Upper lobe of right lung (tissue), 1 donor: ENCODE measurements at regions not wholly inside any gene's neighbourhood (a gene's known extent, or its start where the extent isn't known, plus 50 kb on each side); places are given as distances from the start of the nearest gene placed in this dataset.

ENCODE experiments used
- ATAC-seq: fragments of 200-7000 bp; cut with Tn5 transposase; one replicate; pipeline ENCODE4 v1.9.1; 2020; ENCODE audit warnings: mild to moderate bottlenecking, moderate library complexity
- DNase-seq: peaks from one replicate; pipeline ENCODE4 v3.0.0-alpha.2; 2020
- H3K27ac ChIP-seq: fragments of 200-600 bp; one replicate; pipeline ENCODE4 v1.8.0; 2022
- H3K27me3 ChIP-seq: fragments of 200-600 bp; one replicate; pipeline ENCODE4 v1.8.0; 2022; ENCODE audit warnings: mild to moderate bottlenecking
- H3K36me3 ChIP-seq: fragments of 200-600 bp; one replicate; pipeline ENCODE4 v1.8.0; 2022
- H3K4me1 ChIP-seq: fragments of 200-600 bp; one replicate; pipeline ENCODE4 v1.8.0; 2022
- H3K4me3 ChIP-seq: fragments of 200-600 bp; one replicate; pipeline ENCODE4 v1.8.0; 2022; ENCODE audit warnings: mild to moderate bottlenecking
- H3K9me3 ChIP-seq: fragments of 200-600 bp; one replicate; pipeline ENCODE4 v1.8.0; 2022
- CTCF ChIP-seq: fragments of 200-600 bp; IDR thresholded peaks from one replicate; pipeline ENCODE4 v1.8.0; 2022; ENCODE audit warnings: antibody characterized with exemption
- intact Hi-C: fragments of 100-400 bp; cut with DNase I; formaldehyde crosslinking; loops from one replicate; pipeline ENCODE4 v1.11.0; 2022
- donor health status: DM: no; HTN: yes; CAD: no; lungs with severe emphysema.

- Histone ChIP-seq H3K4me1 (no peaks in the 10 kb centered on the region), H3K27ac (no peak overlapping the region), H3K27me3 (no peaks in the 10 kb centered on the region), H3K36me3 (no peaks in the 10 kb centered on the region), H3K4me3 (no peak overlapping the region), H3K9me3 (no peaks in the 10 kb centered on the region)
- DNase-seq: no peak
- no peak for TF ChIP-seq CTCF
- intact Hi-C loops: no loop called here
- no peak for ATAC-seq
Measured at GRCh38 chr5:17727098-17727497, 92.8 kb downstream of the TAF11L14 start.

- no peak for DNase-seq
- Histone ChIP-seq H3K27me3 (no peaks in the 10 kb centered on the region), H3K4me1 (no peaks in the 10 kb centered on the region), H3K9me3 (no peaks in the 10 kb centered on the region), H3K4me3 (no peak overlapping the region), H3K36me3 (no peaks in the 10 kb centered on the region), H3K27ac (no peak overlapping the region)
- no peak for ATAC-seq
- intact Hi-C loops: no loop called here
- no peak for TF ChIP-seq CTCF
Measured at GRCh38 chr5:17730421-17730820, 96.2 kb downstream of the TAF11L14 start.

GRCh38 chr5:17732351-17732923 lies 98.2 kb downstream of the TAF11L14 start:
- no peak for ATAC-seq

GRCh38 chr5:17734011-17734410 lies 99.8 kb downstream of the TAF11L14 start:
- Histone ChIP-seq H3K4me3 (no peak overlapping the region), H3K27ac (no peak overlapping the region), H3K9me3 (no peaks in the 10 kb centered on the region), H3K36me3 (no peaks in the 10 kb centered on the region), H3K4me1 (no peaks in the 10 kb centered on the region), H3K27me3 (no peaks in the 10 kb centered on the region)
- no peak for TF ChIP-seq CTCF
- no peak for ATAC-seq
- intact Hi-C loops: no loop called here
- DNase-seq: no peak

More at GRCh38 chr5:17732351-17732923, 98.2 kb downstream of the TAF11L14 start:
- H3K27ac ChIP-seq: no peak overlapping the region
- no peaks in the 10 kb centered on the region for H3K27me3 ChIP-seq
- no peak for DNase-seq
- no peak for TF ChIP-seq CTCF
- no peaks in the 10 kb centered on the region for H3K36me3 ChIP-seq
- no peaks in the 10 kb centered on the region for H3K4me1 ChIP-seq
- no peak overlapping the region for H3K4me3 ChIP-seq
- intact Hi-C loops: no loop called here
- no peaks in the 10 kb centered on the region for H3K9me3 ChIP-seq

GRCh38 chr5:17735761-17736160 lies 101.5 kb downstream of the TAF11L14 start:
- TF ChIP-seq CTCF: no peak
- DNase-seq (no peak), ATAC-seq (peak; percentile 48)
- no peak overlapping the region for H3K27ac ChIP-seq
- no peaks in the 10 kb centered on the region for H3K4me1 ChIP-seq
- no peaks in the 10 kb centered on the region for H3K9me3 ChIP-seq
- no peak overlapping the region for H3K4me3 ChIP-seq
- H3K27me3 ChIP-seq: no peaks in the 10 kb centered on the region
- H3K36me3 ChIP-seq: no peaks in the 10 kb centered on the region
- intact Hi-C loops: no loop called here

GRCh38 chr5:17737092-17737491 lies 102.8 kb downstream of the TAF11L14 start:
- H3K27me3 ChIP-seq: no peaks in the 10 kb centered on the region
- no peaks in the 10 kb centered on the region for H3K36me3 ChIP-seq
- DNase-seq: no peak
- no peak overlapping the region for H3K4me3 ChIP-seq
- H3K9me3 ChIP-seq: no peaks in the 10 kb centered on the region
- no peak for TF ChIP-seq CTCF
- intact Hi-C loops: no loop called here
- no peaks in the 10 kb centered on the region for H3K4me1 ChIP-seq
- H3K27ac ChIP-seq: no peak overlapping the region
- no peak for ATAC-seq
